Endothelial cell (in vitro differentiated cells): ENCODE measurements at regions not wholly inside any gene's neighbourhood (a gene's known extent, or its start where the extent isn't known, plus 50 kb on each side); places are given as distances from the start of the nearest gene placed in this dataset.

ENCODE experiments used
- DNase-seq: peaks from one replicate; pipeline ENCODE4 v3.0.0; 2021; ENCODE audit warnings: low spot score
- H3K27ac Mint-ChIP-seq: one replicate; pipeline ENCODE4 v1.8.0; 2021; ENCODE audit warnings: mixed read lengths, inconsistent platforms; ENCODE audit not compliant: unreplicated experiment
- H3K27me3 Mint-ChIP-seq: one replicate; pipeline ENCODE4 v1.8.0; 2021; ENCODE audit warnings: mild to moderate bottlenecking, moderate library complexity, mixed read lengths, inconsistent platforms; ENCODE audit not compliant: unreplicated experiment
- H3K36me3 Mint-ChIP-seq: one replicate; pipeline ENCODE4 v1.8.0; 2021; ENCODE audit warnings: mild to moderate bottlenecking, low read depth, mixed read lengths, inconsistent platforms; ENCODE audit not compliant: unreplicated experiment
- H3K4me1 Mint-ChIP-seq: one replicate; pipeline ENCODE4 v1.8.0; 2021; ENCODE audit warnings: mild to moderate bottlenecking, mixed read lengths, inconsistent platforms; ENCODE audit not compliant: unreplicated experiment
- H3K4me3 Mint-ChIP-seq: one replicate; pipeline ENCODE4 v1.8.0; 2021; ENCODE audit warnings: mild to moderate bottlenecking, mixed read lengths, inconsistent platforms; ENCODE audit not compliant: unreplicated experiment
- H3K9me3 Mint-ChIP-seq: one replicate; pipeline ENCODE4 v1.8.0; 2021; ENCODE audit warnings: mixed read lengths, inconsistent platforms; ENCODE audit not compliant: unreplicated experiment
- TF ChIP-seq, protein P1 (sequence below): fragments of 200-600 bp; sonication (generic); IDR thresholded peaks from one replicate; pipeline ENCODE4 v1.5.0; 2021; ENCODE audit warnings: antibody characterized with exemption; ENCODE audit not compliant: unreplicated experiment

GRCh38 chr4:123930996-123931395 lies 534.4 kb downstream of the SPRY1 start:
- DNase-seq, result no peak
- Mint-ChIP-seq H3K9me3 (no peaks in the 10 kb centered on the region), H3K36me3 (no peaks in the 10 kb centered on the region), H3K27ac (no peak overlapping the region), H3K4me3 (no peak overlapping the region), H3K4me1 (no peaks in the 10 kb centered on the region), H3K27me3 (no peaks in the 10 kb centered on the region)
- TF ChIP-seq, protein P1, sequence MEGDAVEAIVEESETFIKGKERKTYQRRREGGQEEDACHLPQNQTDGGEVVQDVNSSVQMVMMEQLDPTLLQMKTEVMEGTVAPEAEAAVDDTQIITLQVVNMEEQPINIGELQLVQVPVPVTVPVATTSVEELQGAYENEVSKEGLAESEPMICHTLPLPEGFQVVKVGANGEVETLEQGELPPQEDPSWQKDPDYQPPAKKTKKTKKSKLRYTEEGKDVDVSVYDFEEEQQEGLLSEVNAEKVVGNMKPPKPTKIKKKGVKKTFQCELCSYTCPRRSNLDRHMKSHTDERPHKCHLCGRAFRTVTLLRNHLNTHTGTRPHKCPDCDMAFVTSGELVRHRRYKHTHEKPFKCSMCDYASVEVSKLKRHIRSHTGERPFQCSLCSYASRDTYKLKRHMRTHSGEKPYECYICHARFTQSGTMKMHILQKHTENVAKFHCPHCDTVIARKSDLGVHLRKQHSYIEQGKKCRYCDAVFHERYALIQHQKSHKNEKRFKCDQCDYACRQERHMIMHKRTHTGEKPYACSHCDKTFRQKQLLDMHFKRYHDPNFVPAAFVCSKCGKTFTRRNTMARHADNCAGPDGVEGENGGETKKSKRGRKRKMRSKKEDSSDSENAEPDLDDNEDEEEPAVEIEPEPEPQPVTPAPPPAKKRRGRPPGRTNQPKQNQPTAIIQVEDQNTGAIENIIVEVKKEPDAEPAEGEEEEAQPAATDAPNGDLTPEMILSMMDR, result no peak

GRCh38 chr4:123934096-123934495 lies 537.5 kb downstream of the SPRY1 start:
- H3K27ac Mint-ChIP-seq, result no peak overlapping the region
- H3K4me3 Mint-ChIP-seq, result no peak overlapping the region
- peaks cover 7% of the 10 kb centered on the region for H3K4me1 Mint-ChIP-seq
- TF ChIP-seq, protein P1, result no peak
- DNase-seq, result no peak
- H3K27me3 Mint-ChIP-seq, result no peaks in the 10 kb centered on the region
- H3K36me3 Mint-ChIP-seq, result no peaks in the 10 kb centered on the region
- H3K9me3 Mint-ChIP-seq, result no peaks in the 10 kb centered on the region

DNA sequence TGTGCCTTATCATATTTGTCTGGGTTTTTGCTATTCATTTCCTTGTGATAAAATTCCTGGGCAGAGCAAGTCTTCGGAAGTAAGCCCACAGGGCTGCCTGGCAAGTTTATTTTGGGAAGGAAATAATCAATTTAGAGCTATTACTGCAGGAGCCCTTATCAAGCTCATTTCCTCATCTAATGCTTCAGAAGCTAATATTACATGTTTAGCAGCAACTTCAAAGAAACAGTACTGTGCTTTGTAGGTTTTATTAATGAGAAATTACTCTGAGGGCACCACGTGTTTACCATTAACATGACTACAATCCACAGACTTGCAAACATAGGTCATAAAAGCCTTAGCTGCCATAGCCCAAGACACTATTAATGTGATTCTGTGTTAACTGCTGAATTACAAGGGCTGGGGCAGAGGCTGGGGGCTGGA lies 540.0 kb downstream of the SPRY1 start:
- Mint-ChIP-seq H3K27me3 (no peaks in the 10 kb centered on the region), H3K27ac (no peak overlapping the region), H3K36me3 (no peaks in the 10 kb centered on the region), H3K4me3 (no peak overlapping the region), H3K9me3 (no peaks in the 10 kb centered on the region), H3K4me1 (peaks cover 16% of the 10 kb centered on the region)
- TF ChIP-seq, protein P1, result no peak
- no peak for DNase-seq

DNA sequence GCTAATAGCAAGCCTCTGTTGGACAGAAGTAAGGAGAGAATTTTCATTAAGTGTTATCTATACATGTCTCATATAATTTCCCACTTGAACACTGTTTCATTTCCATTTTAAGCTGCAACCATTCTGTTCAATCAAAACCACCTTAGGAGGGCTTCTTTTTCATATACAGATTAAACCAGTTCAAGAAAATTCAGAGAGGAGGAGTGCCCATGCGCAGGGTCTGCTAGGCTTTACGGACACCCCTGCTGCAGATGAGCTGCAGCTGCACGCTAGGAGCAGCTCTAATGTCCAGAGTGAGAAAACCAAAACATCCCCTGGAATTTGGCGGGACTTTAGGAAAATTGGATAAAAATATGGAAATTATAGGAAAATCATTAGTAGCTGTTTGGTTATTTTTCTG lies 541.0 kb downstream of the SPRY1 start:
- Mint-ChIP-seq H3K27me3 (no peaks in the 10 kb centered on the region), H3K27ac (no peak overlapping the region), H3K4me3 (no peak overlapping the region), H3K9me3 (no peaks in the 10 kb centered on the region), H3K4me1 (peaks cover 16% of the 10 kb centered on the region), H3K36me3 (no peaks in the 10 kb centered on the region)
- DNase-seq, result no peak
- TF ChIP-seq, protein P1, result no peak

DNA sequence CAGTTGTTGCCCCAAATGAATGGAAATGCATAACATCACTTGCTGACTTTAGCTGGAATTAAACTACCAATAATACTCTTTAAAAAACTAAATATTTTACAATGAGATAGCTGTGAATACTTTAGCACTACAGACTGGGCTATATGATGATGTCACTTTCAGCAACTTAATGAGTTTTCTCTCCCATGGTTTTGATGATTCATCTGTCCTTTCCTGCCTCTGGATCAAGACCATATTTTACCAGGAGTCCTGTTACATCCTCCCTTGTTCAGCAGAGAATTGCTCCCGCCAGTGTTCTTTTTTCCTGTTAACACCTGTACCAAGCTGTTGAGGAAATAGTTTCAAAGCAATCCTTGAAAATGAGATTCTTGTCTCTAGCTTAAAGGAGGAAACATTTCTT lies 543.0 kb downstream of the SPRY1 start:
- Mint-ChIP-seq H3K9me3 (no peaks in the 10 kb centered on the region), H3K36me3 (no peaks in the 10 kb centered on the region), H3K4me3 (no peak overlapping the region), H3K27me3 (no peaks in the 10 kb centered on the region), H3K4me1 (peaks cover 16% of the 10 kb centered on the region), H3K27ac (no peak overlapping the region)
- no peak for DNase-seq
- TF ChIP-seq, protein P1, result no peak
